Embryonic facial prominence (tissue), 1 donor: ENCODE measurements at regions not wholly inside any gene's neighbourhood (a gene's known extent, or its start where the extent isn't known, plus 50 kb on each side); places are given as distances from the start of the nearest gene placed in this dataset.
"Not testable (repeated sequence)": the region's sequence is repeated elsewhere in the genome, so short reads cannot be mapped to it uniquely, and the experiment has no call there.

Source experiments
- DNase-seq: peaks from one replicate; pipeline ENCODE4 v3.0.0-alpha.2; 2016; ENCODE audit errors: extremely low spot score

DNA sequence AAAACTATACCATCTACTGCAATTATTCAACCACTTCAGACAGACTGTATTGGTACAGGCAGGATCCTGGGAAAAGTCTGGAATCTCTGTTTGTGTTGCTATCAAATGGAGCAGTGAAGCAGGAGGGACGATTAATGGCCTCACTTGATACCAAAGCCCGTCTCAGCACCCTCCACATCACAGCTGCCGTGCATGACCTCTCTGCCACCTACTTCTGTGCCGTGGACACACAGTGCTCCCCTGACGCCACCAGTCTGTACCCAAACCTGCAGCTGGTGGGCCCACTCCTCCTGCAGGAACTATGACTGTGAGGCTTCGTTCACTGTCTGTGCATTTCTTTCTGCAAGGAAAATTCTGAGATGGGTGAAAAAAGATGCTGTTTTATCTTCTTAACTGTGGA is 284.7 kb downstream of the DAD1 start:
- no peak for DNase-seq

- no peak for DNase-seq
Measured at GRCh38 chr14:22303589-22304195, 285.3 kb downstream of the DAD1 start.

GRCh38 chr14:22300646-22301045 is 288.4 kb downstream of the DAD1 start:
- DNase-seq, result no peak

DNA sequence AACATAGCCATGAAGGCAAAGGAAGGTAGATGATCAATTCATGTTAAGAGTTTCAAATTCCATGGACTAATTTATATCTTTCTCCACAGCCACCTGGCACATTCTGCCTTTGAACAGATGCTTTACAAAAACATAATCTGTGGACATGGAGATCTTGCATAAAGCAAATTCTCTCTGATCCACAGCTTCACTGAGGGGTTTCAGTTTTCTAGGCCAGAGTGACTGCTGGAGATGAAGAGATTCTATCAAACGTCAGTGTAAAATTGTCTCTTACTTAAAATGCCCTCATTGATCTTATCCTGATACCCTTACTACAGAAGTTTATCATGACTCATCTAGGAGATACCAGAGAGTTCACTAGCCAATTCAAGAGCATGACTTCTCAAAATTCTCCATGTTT is 291.6 kb downstream of the DAD1 start:
- no peak for DNase-seq

- no peak for DNase-seq
Measured at GRCh38 chr14:22296722-22297121, 292.3 kb downstream of the DAD1 start.

- DNase-seq, result no peak
Measured at GRCh38 chr14:22296088-22296487, 292.9 kb downstream of the DAD1 start.

DNA sequence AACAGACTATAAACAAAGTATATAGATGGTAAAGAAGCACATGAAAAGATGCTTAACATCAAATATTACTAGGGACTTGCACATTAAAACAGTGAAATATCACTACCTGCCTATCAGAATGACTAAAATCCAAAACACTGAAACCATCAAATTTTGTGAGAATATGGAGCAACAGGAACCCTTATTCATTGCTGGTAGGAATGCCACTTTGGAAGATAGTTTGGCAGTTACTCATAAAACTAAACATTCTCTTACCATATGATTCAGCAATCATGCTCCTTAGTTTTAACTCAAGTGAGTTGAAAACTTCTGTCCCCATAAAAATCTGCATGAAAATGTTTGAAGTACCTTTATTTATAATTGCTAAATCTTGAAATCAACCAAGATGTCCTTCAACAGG is 297.6 kb downstream of the DAD1 start:
- no peak for DNase-seq

DNA sequence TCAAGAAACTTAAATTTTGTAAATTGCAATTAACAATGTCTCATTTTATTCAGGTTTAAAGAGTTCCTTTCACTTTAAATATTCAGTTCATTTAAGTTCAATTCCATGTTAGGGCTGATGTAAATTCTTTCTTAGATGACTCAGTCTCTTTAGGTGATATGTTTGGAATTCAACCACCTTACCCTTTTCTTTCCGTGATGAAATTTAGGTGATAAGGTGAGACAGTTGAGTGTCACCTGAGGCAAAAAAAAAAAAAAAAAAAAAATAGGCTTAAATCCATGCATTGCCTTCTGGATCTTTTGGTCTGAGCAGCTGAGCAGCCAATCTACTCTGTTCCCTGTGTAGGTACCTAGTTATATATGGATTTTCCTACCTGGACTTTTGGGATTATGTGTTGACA is 299.5 kb downstream of the DAD1 start:
- no peak for DNase-seq

DNA sequence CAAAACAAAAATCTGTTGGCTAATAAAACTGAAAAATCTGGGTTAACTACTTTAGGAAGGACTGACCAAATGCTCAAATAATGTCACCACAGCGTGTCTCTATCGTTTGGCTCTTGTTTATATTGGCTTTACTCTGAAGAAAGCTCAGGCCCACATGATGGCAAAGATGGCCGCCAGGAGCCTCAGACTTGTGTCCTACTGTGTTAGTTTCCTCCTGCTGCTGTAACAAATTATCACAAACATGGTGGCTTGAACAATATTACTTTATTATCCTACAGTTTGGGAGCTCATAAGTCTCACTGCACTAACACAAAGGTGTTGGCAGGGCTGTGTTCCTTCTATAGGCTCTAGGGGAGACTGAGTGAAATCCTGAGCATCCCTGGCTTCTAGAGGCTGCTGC is 303.0 kb downstream of the DAD1 start:
- no peak for DNase-seq

DNA sequence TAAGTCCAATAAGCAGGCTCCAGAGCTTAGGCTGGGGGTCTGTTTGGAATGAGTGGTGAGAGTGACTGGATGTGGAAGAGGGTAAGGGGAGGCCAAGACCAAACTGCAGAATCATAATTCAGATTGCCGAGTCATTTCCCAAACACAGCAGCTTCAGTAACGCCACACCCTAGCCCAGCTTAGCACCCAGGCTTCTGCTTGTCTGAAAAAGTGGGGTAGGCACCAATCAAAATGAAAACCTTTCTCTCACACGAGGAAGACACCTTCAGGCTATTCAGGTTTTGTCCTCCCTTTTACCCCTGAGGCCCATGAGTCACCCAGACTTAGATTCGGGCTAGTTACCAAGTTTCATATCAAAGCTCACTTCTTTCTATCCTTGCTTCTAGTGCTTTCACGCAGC is 306.1 kb downstream of the DAD1 start:
- no peak for DNase-seq

DNA sequence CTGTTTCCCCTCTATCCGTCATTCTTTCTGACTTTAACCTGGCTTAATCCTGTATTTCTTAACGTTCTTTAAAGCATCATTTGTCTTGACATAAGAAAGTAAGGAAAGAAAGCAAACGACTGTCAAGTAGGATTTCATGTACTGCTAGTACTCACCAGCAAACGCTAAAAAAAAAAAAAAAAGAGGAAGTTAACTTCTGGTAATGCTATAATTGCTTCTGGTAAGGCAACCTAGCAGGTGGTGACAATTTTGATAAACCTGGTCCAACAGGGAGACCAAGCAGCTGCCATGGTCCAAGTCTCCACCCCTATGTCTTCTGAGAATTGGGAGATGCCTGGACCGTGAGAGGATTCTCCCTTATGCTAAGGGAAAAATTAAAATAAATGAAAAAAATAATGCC is 306.6 kb downstream of the DAD1 start:
- DNase-seq, result no peak

- DNase-seq, result not testable (repeated sequence)
Measured at GRCh38 chr14:22281447-22281874, 307.6 kb downstream of the DAD1 start.

GRCh38 chr14:22280497-22281316 is 308.3 kb downstream of the DAD1 start:
- DNase-seq, result no peak

- no peak for DNase-seq
Measured at GRCh38 chr14:22276913-22277816, 311.9 kb downstream of the DAD1 start.

- no peak for DNase-seq
Measured at GRCh38 chr14:22271838-22272799, 316.9 kb downstream of the DAD1 start.

DNA sequence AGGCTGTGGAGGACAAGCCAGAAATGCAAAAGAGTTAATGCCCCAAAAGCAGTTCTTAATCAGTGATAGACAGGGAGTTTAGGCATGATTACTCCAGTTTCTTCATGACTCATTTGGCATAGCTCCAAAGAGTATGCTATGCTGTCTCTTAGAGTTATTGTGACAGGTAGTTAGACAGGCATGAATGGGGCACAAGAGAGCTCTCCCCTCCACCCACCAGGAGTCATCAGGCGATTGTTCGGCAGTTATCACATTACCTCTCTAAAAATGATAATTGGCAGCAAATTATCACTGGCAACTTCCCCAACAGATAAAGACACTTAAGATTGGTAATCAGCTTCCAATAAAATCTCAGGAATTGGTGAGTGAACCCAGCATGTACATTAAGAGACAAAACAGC is 320.1 kb downstream of the DAD1 start:
- no peak for DNase-seq

DNA sequence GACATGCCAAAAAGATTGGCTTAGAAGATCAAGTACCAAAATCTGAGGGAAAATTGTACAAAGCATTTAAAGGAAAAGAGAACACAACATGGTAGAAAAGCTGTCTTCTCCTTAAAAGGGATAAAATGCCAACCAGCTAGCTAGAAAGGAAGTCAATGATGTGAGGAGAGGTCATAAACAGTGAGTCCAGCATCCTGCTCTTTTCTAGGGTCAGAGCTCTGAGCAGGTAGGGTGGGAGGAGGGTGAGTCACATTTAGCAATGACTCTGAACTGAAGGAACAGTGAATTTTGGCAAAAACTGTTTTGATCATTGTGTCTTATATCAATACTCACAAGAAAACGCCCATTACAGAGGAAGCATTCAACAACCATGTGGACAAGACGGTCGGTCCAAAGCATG is 322.3 kb downstream of the DAD1 start:
- DNase-seq, result no peak

DNA sequence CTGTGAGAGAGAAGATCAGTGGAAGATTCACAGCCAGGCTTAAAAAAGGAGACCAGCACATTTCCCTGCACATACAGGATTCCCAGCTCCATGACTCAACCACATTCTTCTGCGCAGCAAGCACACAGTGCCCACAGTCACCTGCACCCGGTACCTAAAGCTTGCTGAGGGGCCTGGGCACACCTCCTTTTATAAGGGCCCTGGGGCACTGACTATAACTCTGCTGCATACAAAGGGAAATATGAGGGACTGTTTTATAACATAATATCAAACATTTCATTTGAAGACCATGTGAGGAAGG is 322.9 kb downstream of the DAD1 start:
- DNase-seq, result no peak

DNA sequence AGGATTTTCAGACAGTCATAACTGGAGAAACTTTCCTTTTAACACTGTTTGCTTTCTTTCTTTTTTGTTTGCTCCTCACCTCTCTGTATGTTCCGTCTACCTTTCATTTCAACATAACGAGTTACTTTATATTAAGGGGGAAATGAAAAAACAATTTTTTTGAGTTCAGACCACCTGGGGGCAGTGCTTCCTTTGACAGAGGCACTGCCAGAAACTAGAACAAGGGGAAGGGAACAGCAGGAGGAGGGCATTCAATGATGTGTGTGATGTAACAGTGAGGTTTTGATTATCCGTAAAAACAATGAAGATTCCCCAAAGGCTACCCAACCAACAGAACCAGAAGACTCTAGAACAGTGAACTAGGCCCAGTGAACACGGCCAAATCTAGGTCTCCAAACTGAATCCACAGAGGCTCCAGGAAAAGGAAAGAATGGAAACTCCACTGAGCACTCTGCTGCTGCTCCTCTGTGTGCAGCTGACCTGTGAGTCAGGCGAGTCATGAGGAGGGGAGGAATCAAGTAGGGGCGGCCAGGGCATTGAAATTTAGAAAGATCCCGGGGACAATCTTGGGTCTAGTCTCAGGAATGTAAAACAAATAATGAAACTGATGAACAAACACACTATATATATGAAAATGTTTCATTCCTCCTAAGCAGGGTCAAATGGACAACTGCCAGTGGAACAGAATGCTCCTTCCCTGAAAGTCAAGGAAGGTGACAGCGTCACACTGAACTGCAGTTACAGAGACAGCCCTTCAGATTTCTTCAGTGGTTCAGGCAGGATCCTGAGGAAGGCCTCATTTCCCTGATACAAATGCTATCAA is 323.5 kb downstream of the DAD1 start:
- DNase-seq, result no peak

- no peak for DNase-seq
Measured at GRCh38 chr14:22264759-22265158, 324.3 kb downstream of the DAD1 start.

GRCh38 chr14:22263961-22264360 is 325.1 kb downstream of the DAD1 start:
- DNase-seq, result no peak
